Choroid plexus epithelial cell (primary cell): ENCODE measurements at regions not wholly inside any gene's neighbourhood (a gene's known extent, or its start where the extent isn't known, plus 50 kb on each side); places are given as distances from the start of the nearest gene placed in this dataset.

Experiments used
- DNase-seq: peaks from one replicate; pipeline ENCODE4 v3.0.0-alpha.2; 2010; ENCODE audit warnings: low read depth
- H3K4me3 ChIP-seq: 2 replicates; pipeline ENCODE4 v1.5.1; 2011; ENCODE audit warnings: low read depth, mild to moderate bottlenecking, control low read depth, low read length, moderate library complexity
- TF ChIP-seq, protein P1 (sequence below): conservative IDR thresholded peaks from 2 replicates; pipeline ENCODE4 v1.5.1; 2011; ENCODE audit warnings: low read depth, mild to moderate bottlenecking, control low read depth, inconsistent platforms, low read length, moderate library complexity

DNA sequence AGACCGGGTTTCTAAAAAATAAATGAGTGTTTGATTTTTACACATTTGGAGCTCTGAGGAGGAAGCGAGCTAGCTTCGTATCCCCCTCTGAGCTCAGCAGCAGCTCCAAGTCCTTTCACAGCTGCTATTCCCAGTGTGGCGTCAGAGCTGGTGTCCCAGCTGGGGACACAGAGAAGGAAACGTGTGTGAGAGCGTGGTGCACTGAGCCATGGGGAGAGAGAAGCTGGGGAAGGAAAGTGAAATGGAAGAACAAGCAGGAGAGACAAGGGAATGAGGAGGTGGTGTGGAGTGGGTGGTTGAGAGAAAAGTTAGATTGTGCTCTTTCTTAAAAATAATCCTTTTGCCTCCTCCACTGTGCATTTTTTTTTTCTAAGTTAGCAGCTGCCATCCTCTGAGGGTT lies 79.5 kb upstream of the SLC4A4 start:
- TF ChIP-seq, protein P1, sequence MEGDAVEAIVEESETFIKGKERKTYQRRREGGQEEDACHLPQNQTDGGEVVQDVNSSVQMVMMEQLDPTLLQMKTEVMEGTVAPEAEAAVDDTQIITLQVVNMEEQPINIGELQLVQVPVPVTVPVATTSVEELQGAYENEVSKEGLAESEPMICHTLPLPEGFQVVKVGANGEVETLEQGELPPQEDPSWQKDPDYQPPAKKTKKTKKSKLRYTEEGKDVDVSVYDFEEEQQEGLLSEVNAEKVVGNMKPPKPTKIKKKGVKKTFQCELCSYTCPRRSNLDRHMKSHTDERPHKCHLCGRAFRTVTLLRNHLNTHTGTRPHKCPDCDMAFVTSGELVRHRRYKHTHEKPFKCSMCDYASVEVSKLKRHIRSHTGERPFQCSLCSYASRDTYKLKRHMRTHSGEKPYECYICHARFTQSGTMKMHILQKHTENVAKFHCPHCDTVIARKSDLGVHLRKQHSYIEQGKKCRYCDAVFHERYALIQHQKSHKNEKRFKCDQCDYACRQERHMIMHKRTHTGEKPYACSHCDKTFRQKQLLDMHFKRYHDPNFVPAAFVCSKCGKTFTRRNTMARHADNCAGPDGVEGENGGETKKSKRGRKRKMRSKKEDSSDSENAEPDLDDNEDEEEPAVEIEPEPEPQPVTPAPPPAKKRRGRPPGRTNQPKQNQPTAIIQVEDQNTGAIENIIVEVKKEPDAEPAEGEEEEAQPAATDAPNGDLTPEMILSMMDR, result no peak
- H3K4me3 ChIP-seq, result no peak overlapping the region
- DNase-seq, result no peak

DNA sequence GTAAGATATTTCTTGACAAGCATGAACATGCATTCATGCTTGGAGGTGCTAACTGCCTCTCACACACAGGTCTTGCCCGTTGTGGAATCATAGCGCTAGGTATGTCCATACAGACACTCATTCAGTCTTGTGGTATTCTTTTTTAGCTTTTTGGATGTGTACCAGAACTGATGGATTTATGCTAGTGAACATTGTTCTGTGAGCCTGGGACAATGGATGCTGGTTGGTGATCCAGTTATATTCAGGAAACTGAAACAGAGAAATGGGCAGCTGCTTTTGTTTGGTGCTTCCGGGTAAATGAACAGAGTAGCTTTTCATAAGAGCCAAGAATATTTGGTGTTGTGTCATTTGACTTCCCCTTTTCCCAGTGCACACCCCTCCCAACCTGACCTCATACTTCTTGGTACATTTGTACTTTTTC lies 78.9 kb upstream of the SLC4A4 start:
- DNase-seq, result no peak
- no peak overlapping the region for H3K4me3 ChIP-seq
- TF ChIP-seq, protein P1, result no peak

DNA sequence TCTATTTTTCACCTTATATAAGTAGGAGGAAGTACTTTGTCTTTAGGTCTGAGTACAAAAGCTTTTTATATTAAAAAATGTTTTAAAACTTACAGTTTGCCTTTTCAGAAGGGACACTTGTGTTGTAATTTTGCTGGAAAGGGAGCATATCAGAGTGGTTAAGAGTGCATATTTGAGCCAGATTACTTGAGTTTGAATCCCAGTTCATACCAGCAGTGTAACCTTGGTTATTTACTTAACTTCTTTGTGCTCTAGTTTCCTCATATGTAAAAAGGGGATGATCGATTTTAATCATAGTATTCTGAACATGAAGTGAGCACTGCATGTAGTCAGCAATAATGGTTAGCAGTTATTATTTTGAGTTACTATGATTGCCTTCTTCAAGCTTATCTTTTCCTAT lies 78.3 kb upstream of the SLC4A4 start:
- no peak overlapping the region for H3K4me3 ChIP-seq
- TF ChIP-seq, protein P1, result no peak
- DNase-seq, result no peak

DNA sequence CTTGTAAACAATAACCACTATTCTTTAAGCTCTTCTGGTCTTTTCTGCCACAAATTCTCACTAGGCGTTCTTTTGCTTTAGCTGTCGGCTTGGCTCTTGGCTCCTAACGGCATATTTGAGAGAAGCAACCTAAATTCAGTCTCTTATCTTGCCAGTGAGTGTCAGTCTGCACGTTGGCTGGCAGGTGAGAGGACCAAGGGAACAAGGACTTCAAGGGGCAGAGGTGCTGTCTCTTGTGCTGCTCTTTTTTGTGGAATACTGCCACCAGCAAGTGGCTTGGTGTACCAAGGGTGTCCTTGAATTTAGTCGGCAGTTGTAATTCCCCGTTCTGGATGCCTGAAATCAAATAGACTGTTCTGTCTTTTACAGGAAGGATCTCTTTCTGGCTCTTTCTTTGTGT lies 77.8 kb upstream of the SLC4A4 start:
- DNase-seq, result no peak
- H3K4me3 ChIP-seq, result no peak overlapping the region
- TF ChIP-seq, protein P1, result no peak

DNA sequence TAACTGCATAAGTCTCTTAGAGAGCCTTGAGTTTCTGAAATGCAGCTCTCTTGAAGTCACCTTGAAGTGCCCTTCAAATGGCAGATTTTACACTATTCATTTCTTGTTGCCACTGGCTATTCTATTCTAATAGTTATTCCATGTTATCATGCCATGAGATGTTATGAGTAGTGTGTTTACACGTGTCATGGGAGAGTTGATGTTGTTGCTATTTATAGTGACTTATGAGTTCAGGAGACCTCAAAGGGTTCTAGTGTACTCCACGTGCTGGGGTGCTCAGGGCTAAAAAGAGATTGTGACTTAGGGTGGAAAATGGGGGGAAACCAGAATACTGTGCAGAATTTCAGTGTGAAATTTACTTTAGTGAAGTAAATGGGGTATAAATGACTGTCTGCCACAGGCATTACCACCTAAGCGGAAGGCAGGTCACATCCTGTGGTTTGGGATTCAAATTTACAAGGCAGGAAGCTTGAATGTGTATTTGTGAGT lies 77.1 kb upstream of the SLC4A4 start:
- H3K4me3 ChIP-seq, result no peak overlapping the region
- TF ChIP-seq, protein P1, result no peak
- DNase-seq, result no peak

DNA sequence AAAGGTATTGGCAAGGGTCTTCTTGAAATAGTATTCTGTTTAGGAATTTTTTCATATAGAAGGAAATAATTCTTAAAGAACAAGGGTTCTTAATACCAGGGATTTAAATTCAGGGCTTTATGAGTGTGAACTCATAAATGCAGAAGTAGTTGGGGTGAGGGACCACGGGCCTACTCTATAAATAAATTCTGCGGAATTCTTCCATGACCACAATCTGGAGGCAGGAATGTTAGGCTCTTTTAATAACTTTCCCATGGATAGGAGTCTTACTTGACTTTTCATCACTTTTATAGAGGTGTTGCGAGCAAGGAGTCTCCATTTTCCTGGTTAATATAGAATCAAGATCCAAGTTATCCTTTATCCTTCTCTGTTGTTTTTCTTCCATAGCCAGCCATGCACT lies 76.7 kb upstream of the SLC4A4 start:
- no peak overlapping the region for H3K4me3 ChIP-seq
- TF ChIP-seq, protein P1, result no peak
- DNase-seq, result no peak

DNA sequence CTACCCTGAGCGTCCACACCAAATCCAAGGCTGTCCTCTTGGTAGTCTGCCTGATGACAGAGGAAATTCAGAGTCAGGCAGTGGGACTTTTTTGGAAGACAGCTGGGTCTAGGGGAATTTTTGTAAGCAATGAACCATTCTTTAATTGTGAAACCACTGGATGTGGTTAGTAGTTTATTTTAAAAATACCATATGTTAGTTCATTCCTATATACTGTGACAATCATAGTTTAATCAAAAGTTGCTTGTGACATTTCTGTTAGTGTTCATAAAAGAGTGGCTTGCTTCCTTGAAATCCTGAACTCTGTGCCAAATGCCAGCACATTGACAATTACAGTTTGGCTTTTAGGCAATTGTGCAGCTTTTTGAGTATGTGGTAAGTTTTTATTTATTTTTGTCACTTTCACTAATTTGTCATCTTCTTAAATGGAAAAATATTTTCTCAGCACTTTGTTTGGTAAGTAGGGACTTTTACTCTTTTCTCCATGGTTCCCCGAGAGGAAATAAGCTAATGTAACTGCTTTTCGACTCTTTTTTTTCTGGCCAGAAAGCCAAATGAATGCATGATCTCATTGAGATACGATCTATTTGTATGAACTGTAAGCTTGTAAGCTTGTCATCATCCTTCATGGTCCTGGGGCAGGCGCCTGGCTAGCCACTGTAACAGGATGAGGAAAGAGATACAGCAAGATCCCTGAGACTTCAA lies 72.6 kb upstream of the SLC4A4 start:
- H3K4me3 ChIP-seq, result no peak overlapping the region
- DNase-seq, result no peak
- TF ChIP-seq, protein P1, result no peak
